ENCODE measurements at regions not wholly inside any gene's neighbourhood (a gene's known extent, or its start where the extent isn't known, plus 50 kb on each side); places are given as distances from the start of the nearest gene placed in this dataset.

DNA sequence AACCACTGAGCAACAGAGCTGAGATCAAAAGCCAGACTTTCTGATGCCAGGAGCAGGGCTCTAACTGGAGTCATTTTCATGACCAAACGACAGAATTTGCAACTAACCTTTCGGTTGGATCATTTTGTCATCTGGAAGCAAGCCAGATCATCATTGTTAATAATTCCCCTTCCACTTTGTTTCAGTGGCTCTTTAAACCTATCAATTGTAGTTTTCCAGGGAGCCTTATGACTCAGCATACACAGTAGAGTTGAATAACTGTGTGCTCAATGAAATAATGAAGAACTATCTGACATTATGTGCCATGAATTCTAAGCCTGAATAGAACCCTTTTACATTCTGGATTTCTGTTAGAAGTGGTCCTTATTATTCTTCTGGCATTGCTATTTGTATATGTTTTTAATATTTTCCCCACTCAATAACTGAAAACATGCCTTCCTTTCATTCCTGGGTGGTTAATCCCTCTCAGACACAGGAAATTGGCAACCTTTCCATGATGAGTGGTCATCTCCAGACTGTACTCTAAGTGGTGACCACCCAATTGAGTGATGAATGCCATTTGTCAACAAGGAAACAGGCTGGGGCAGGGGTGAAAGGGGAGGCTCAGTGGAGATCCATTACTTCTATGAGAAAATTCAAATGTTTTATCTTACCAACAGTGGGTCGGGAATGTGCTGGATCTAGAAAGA is 431.8 kb downstream of the BCOR start (continued):
- TF ChIP-seq ZNF112 (tag by site-specific recombination; IDR thresholded peaks at IDR 0.05) (no peak), ZFHX2 (tag by site-specific recombination; conservative IDR thresholded peaks at IDR 0.05) (no peak)

DNA sequence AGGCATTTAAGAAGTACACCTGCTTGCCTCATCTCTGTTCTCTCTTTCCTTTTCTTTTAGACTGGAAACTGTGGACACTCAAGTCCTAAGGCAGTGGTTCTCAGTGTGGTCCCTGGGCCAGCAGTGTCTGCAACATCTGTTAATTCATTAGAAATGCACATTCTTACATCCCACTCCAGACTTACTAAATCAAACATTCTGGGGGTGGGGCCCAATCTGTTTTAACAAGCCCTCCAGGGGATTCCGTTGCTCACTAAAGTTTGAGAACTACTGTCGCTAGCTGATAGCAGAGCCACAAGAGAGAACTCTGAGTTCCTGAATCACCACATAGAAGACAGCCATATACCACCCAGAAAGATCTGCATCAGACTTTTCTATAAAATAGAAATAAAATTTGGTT is 430.6 kb downstream of the BCOR start:
- no peaks in the 10 kb centered on the region for H3K36me3 ChIP-seq (ENCODE audit: control insufficient read depth in 2 of 2, insufficient read depth in 1 of 2, low read length in 2 of 2)
- H3K27ac ChIP-seq (ENCODE audit: extremely low read depth, low read depth, low read length): no peak overlapping the region
- CTCF ChIA-PET: no interaction called here
- H3K9me3 ChIP-seq (ENCODE audit: control insufficient read depth, insufficient read depth, low read depth, low read length): no peaks in the 10 kb centered on the region
- no peak overlapping the region for H3K4me3 ChIP-seq (ENCODE audit: low read depth, low read length)
- POLR2A ChIA-PET: interaction anchor here (0.7 kb wide), 1 partner anchor 487 kb away, joined by 3 read pairs; no protein-coding TSS in a partner anchor
- TF ChIP-seq ZNF555 (tag by site-specific recombination; conservative IDR thresholded peaks at IDR 0.05) (no peak), ZNF548 (tag by site-specific recombination; IDR thresholded peaks at IDR 0.05) (no peak), ZNF174 (tag by site-specific recombination; IDR thresholded peaks at IDR 0.05) (no peak), ZNF530 (tag by site-specific recombination; IDR thresholded peaks at IDR 0.05; ENCODE audit: low read depth) (no peak), ZNF501 (tag by site-specific recombination; IDR thresholded peaks at IDR 0.05) (no peak), ZNF140 (tag by site-specific recombination; IDR thresholded peaks at IDR 0.05) (no peak), ZNF146 (tag by site-specific recombination; IDR thresholded peaks at IDR 0.05) (no peak), ZNF394 (tag by site-specific recombination; IDR thresholded peaks at IDR 0.05; ENCODE audit: borderline replicate concordance) (no peak), ZNF600 (tag by site-specific recombination; IDR thresholded peaks at IDR 0.05) (no peak), ZNF558 (tag by site-specific recombination; IDR thresholded peaks at IDR 0.05) (no peak), ZNF521 (tag by site-specific recombination; IDR thresholded peaks at IDR 0.05) (no peak), KLF7 (tag by site-specific recombination; IDR thresholded peaks at IDR 0.05; ENCODE audit: borderline replicate concordance) (no peak), ZNF571 (tag by site-specific recombination; IDR thresholded peaks at IDR 0.05) (no peak), ZSCAN30 (tag by site-specific recombination; IDR thresholded peaks at IDR 0.05) (no peak), ZNF837 (tag by site-specific recombination; IDR thresholded peaks at IDR 0.05) (no peak), GFI1B (tag by site-specific recombination; IDR thresholded peaks at IDR 0.05) (no peak), MEIS1 (CRISPR knock-in tag; IDR thresholded peaks at IDR 0.05; ENCODE audit: borderline replicate concordance) (no peak)
- TF ChIP-seq, protein P1, sequence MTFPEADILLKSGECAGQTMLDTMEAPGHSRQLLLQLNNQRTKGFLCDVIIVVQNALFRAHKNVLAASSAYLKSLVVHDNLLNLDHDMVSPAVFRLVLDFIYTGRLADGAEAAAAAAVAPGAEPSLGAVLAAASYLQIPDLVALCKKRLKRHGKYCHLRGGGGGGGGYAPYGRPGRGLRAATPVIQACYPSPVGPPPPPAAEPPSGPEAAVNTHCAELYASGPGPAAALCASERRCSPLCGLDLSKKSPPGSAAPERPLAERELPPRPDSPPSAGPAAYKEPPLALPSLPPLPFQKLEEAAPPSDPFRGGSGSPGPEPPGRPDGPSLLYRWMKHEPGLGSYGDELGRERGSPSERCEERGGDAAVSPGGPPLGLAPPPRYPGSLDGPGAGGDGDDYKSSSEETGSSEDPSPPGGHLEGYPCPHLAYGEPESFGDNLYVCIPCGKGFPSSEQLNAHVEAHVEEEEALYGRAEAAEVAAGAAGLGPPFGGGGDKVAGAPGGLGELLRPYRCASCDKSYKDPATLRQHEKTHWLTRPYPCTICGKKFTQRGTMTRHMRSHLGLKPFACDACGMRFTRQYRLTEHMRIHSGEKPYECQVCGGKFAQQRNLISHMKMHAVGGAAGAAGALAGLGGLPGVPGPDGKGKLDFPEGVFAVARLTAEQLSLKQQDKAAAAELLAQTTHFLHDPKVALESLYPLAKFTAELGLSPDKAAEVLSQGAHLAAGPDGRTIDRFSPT (tag by site-specific recombination; IDR thresholded peaks at IDR 0.05): no peak
- TF ChIP-seq, protein P2, sequence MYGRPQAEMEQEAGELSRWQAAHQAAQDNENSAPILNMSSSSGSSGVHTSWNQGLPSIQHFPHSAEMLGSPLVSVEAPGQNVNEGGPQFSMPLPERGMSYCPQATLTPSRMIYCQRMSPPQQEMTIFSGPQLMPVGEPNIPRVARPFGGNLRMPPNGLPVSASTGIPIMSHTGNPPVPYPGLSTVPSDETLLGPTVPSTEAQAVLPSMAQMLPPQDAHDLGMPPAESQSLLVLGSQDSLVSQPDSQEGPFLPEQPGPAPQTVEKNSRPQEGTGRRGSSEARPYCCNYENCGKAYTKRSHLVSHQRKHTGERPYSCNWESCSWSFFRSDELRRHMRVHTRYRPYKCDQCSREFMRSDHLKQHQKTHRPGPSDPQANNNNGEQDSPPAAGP (tag by site-specific recombination; IDR thresholded peaks at IDR 0.05): no peak
- TF ChIP-seq, protein P3, sequence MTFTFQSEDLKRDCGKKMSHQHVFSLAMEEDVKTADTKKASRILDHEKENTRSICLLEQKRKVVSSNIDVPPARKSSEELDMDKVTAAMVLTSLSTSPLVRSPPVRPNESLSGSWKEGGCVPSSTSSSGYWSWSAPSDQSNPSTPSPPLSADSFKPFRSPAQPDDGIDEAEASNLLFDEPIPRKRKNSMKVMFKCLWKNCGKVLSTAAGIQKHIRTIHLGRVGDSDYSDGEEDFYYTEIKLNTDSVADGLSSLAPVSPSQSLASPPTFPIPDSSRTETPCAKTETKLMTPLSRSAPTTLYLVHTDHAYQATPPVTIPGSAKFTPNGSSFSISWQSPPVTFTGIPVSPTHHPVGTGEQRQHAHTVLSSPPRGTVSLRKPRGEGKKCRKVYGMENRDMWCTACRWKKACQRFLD (tag by site-specific recombination; IDR thresholded peaks at IDR 0.05): no peak
- H3K4me1 ChIP-seq (ENCODE audit: control insufficient read depth, insufficient read depth, low read length): 0 out of 2 replicates have a peak, but pooled peaks cover 4% of the 10 kb centered on the region

Data from HEK293 (cell line).